ENCODE measurements at regions not wholly inside any gene's neighbourhood (a gene's known extent, or its start where the extent isn't known, plus 50 kb on each side); places are given as distances from the start of the nearest gene placed in this dataset.

- CTCF ChIA-PET = no interaction called here
- Histone ChIP-seq H3K4me3 (ENCODE audit: low read depth, low read length) (no peak overlapping the region), H3K27me3 (replicated peaks; ENCODE audit: control insufficient read depth, insufficient read depth, low read length) (no peaks in the 10 kb centered on the region), H3K9me3 (no peaks in the 10 kb centered on the region), H3K36me3 (ENCODE audit: control insufficient read depth, insufficient read depth, low read length) (no peaks in the 10 kb centered on the region), H3K4me1 (no peaks in the 10 kb centered on the region)
- no TSS peak for BruUV-seq (replicated peaks)
- H3K36me3 Mint-ChIP-seq (ENCODE audit: insufficient read depth, unreplicated experiment) = no peaks in the 10 kb centered on the region
- H3K27me3 Mint-ChIP-seq (ENCODE audit: insufficient read depth, unreplicated experiment) = no peaks in the 10 kb centered on the region
- H3K4me1 Mint-ChIP-seq (ENCODE audit: low read depth, unreplicated experiment) = no peaks in the 10 kb centered on the region
- H3K27ac Mint-ChIP-seq (ENCODE audit: unreplicated experiment) = no peak overlapping the region
- no peak for DNase-seq
- intact Hi-C loops (cut with micrococcal nuclease; ENCODE audit: unreplicated experiment) = no loop called here
- no peak for TF ChIP-seq CTCF (IDR thresholded peaks at IDR 0.05; ENCODE audit: insufficient read depth in 1 of 2, low read depth in 1 of 2, low read length in 1 of 2, severe bottlenecking in 1 of 2, unreplicated experiment in 1 of 2)
- no peaks in the 10 kb centered on the region for H3K9me3 Mint-ChIP-seq (ENCODE audit: unreplicated experiment)
- no peak overlapping the region for H3K4me3 Mint-ChIP-seq (ENCODE audit: unreplicated experiment)
- POLR2A ChIA-PET = no interaction called here
Observed at GRCh38 chr18:39223283-39223682, 1657.7 kb upstream of the CELF4 start.

- Mint-ChIP-seq H3K9me3 (ENCODE audit: unreplicated experiment) (no peaks in the 10 kb centered on the region), H3K36me3 (ENCODE audit: insufficient read depth, unreplicated experiment) (no peaks in the 10 kb centered on the region), H3K4me1 (ENCODE audit: low read depth, unreplicated experiment) (no peaks in the 10 kb centered on the region), H3K4me3 (ENCODE audit: unreplicated experiment) (no peak overlapping the region), H3K27me3 (ENCODE audit: insufficient read depth, unreplicated experiment) (no peaks in the 10 kb centered on the region), H3K27ac (ENCODE audit: unreplicated experiment) (no peak overlapping the region)
- Histone ChIP-seq H3K4me3 (ENCODE audit: low read depth, low read length) (no peak overlapping the region), H3K27me3 (replicated peaks; ENCODE audit: control insufficient read depth, insufficient read depth, low read length) (no peaks in the 10 kb centered on the region), H3K36me3 (ENCODE audit: control insufficient read depth, insufficient read depth, low read length) (no peaks in the 10 kb centered on the region), H3K9me3 (no peaks in the 10 kb centered on the region), H3K4me1 (no peaks in the 10 kb centered on the region)
- intact Hi-C loops (cut with micrococcal nuclease; ENCODE audit: unreplicated experiment) = no loop called here
- CTCF ChIA-PET = no interaction called here
- TF ChIP-seq CTCF (IDR thresholded peaks at IDR 0.05; ENCODE audit: insufficient read depth in 1 of 2, low read depth in 1 of 2, low read length in 1 of 2, severe bottlenecking in 1 of 2, unreplicated experiment in 1 of 2) = no peak
- POLR2A ChIA-PET = no interaction called here
- no TSS peak for BruUV-seq (replicated peaks)
- DNase-seq = no peak
Observed at GRCh38 chr18:39215920-39216319, 1650.3 kb upstream of the CELF4 start.

GRCh38 chr18:39211461-39211860 lies 1645.9 kb upstream of the CELF4 start:
- no peak overlapping the region for H3K4me3 ChIP-seq (ENCODE audit: low read depth, low read length)
- POLR2A ChIA-PET = no interaction called here
- no peak for TF ChIP-seq CTCF (IDR thresholded peaks at IDR 0.05; ENCODE audit: insufficient read depth in 1 of 2, low read depth in 1 of 2, low read length in 1 of 2, severe bottlenecking in 1 of 2, unreplicated experiment in 1 of 2)
- Mint-ChIP-seq H3K36me3 (ENCODE audit: insufficient read depth, unreplicated experiment) (no peaks in the 10 kb centered on the region), H3K27ac (ENCODE audit: unreplicated experiment) (no peak overlapping the region), H3K9me3 (ENCODE audit: unreplicated experiment) (no peaks in the 10 kb centered on the region), H3K4me1 (ENCODE audit: low read depth, unreplicated experiment) (no peaks in the 10 kb centered on the region), H3K27me3 (ENCODE audit: insufficient read depth, unreplicated experiment) (no peaks in the 10 kb centered on the region), H3K4me3 (ENCODE audit: unreplicated experiment) (no peak overlapping the region)
- intact Hi-C loops (cut with micrococcal nuclease; ENCODE audit: unreplicated experiment) = no loop called here
- no TSS peak for BruUV-seq (replicated peaks)
- H3K9me3 ChIP-seq = no peaks in the 10 kb centered on the region
- no peaks in the 10 kb centered on the region for H3K36me3 ChIP-seq (ENCODE audit: control insufficient read depth, insufficient read depth, low read length)
- CTCF ChIA-PET = interaction anchor here (0.7 kb wide), 1 partner anchor 490 kb away, joined by 5 read pairs; no protein-coding TSS in a partner anchor
- no peak for DNase-seq
- no peaks in the 10 kb centered on the region for H3K4me1 ChIP-seq
- no peaks in the 10 kb centered on the region for H3K27me3 ChIP-seq (replicated peaks; ENCODE audit: control insufficient read depth, insufficient read depth, low read length)

All from Caco-2 (cell line).